HFFc6 (cell line): ENCODE measurements at regions not wholly inside any gene's neighbourhood (a gene's known extent, or its start where the extent isn't known, plus 50 kb on each side); places are given as distances from the start of the nearest gene placed in this dataset.

Experiments
- DNase-seq: peaks from one replicate; pipeline ENCODE4 v3.0.0-alpha.2; 2018
- H3K27ac Mint-ChIP-seq: 2 replicates; pipeline ENCODE4 v1.8.0; 2020; ENCODE audit warnings: mild to moderate bottlenecking, mixed read lengths
- H3K27me3 Mint-ChIP-seq: 2 replicates; pipeline ENCODE4 v1.8.0; 2021; ENCODE audit warnings: mild to moderate bottlenecking, moderate library complexity, mixed read lengths; ENCODE audit not compliant: insufficient read depth
- H3K36me3 Mint-ChIP-seq: 2 replicates; pipeline ENCODE4 v1.8.0; 2021; ENCODE audit warnings: low read depth, mixed read lengths
- H3K4me1 Mint-ChIP-seq: 2 replicates; pipeline ENCODE4 v1.8.0; 2020; ENCODE audit warnings: low read depth, mixed read lengths
- H3K4me3 Mint-ChIP-seq: 2 replicates; pipeline ENCODE4 v1.8.0; 2020; ENCODE audit warnings: mild to moderate bottlenecking, moderate library complexity, mixed read lengths
- H3K9me3 Mint-ChIP-seq: 2 replicates; pipeline ENCODE4 v1.8.0; 2020; ENCODE audit warnings: mild to moderate bottlenecking, mixed read lengths
- CTCF ChIP-seq: fragments of 200-600 bp; sonication (generic); IDR thresholded peaks from 2 replicates; pipeline ENCODE4 v1.5.0; 2021; ENCODE audit warnings: antibody characterized with exemption, mild to moderate bottlenecking

GRCh38 chr6:163655217-163656121 is 241.0 kb downstream of the QKI start:
- Mint-ChIP-seq H3K27ac (no peak overlapping the region), H3K9me3 (no peaks in the 10 kb centered on the region; the same call in 1 of the 2 replicates), H3K4me1 (no peaks in the 10 kb centered on the region), H3K27me3 (peaks cover 9% of the 10 kb centered on the region), H3K36me3 (no peaks in the 10 kb centered on the region), H3K4me3 (no peak overlapping the region)
- no peak for TF ChIP-seq CTCF
- DNase-seq = no peak

GRCh38 chr6:163651915-163652668 is 237.6 kb downstream of the QKI start:
- peaks cover 5% of the 10 kb centered on the region for H3K27me3 Mint-ChIP-seq
- H3K9me3 Mint-ChIP-seq = no peaks in the 10 kb centered on the region; the same call in 1 of the 2 replicates
- no peak for DNase-seq
- no peak for TF ChIP-seq CTCF
- no peaks in the 10 kb centered on the region for H3K36me3 Mint-ChIP-seq
- H3K4me1 Mint-ChIP-seq = no peaks in the 10 kb centered on the region
- no peak overlapping the region for H3K4me3 Mint-ChIP-seq
- no peak overlapping the region for H3K27ac Mint-ChIP-seq

- no peak overlapping the region for H3K4me3 Mint-ChIP-seq
- H3K27ac Mint-ChIP-seq = no peak overlapping the region
- no peak for TF ChIP-seq CTCF
- H3K4me1 Mint-ChIP-seq = no peaks in the 10 kb centered on the region
- no peaks in the 10 kb centered on the region for H3K36me3 Mint-ChIP-seq
- H3K9me3 Mint-ChIP-seq = no peaks in the 10 kb centered on the region; the same call in 1 of the 2 replicates
- no peak for DNase-seq
- peaks cover 6% of the 10 kb centered on the region for H3K27me3 Mint-ChIP-seq
Measured at GRCh38 chr6:163651426-163651825, 236.9 kb downstream of the QKI start.

GRCh38 chr6:163648868-163649267 is 234.3 kb downstream of the QKI start:
- no peak for TF ChIP-seq CTCF

GRCh38 chr6:163647624-163648023 is 233.1 kb downstream of the QKI start:
- DNase-seq = no peak
- Mint-ChIP-seq H3K27ac (no peak overlapping the region), H3K9me3 (no peaks in the 10 kb centered on the region; the same call in 1 of the 2 replicates), H3K4me3 (no peak overlapping the region), H3K36me3 (no peaks in the 10 kb centered on the region; the same call in 1 of the 2 replicates), H3K27me3 (peaks cover 7% of the 10 kb centered on the region), H3K4me1 (no peaks in the 10 kb centered on the region; the same call in 1 of the 2 replicates)
- TF ChIP-seq CTCF = no peak

More at GRCh38 chr6:163648868-163649267, 234.3 kb downstream of the QKI start:
- no peaks in the 10 kb centered on the region for H3K4me1 Mint-ChIP-seq
- H3K36me3 Mint-ChIP-seq = no peaks in the 10 kb centered on the region
- no peaks in the 10 kb centered on the region; the same call in 1 of the 2 replicates for H3K9me3 Mint-ChIP-seq
- no peak overlapping the region for H3K27ac Mint-ChIP-seq
- no peak for DNase-seq
- peaks cover 7% of the 10 kb centered on the region for H3K27me3 Mint-ChIP-seq
- no peak overlapping the region for H3K4me3 Mint-ChIP-seq
